ENCODE measurements at regions not wholly inside any gene's neighbourhood (a gene's known extent, or its start where the extent isn't known, plus 50 kb on each side); places are given as distances from the start of the nearest gene placed in this dataset.
"Not testable (repeated sequence)": the region's sequence is repeated elsewhere in the genome, so short reads cannot be mapped to it uniquely, and the experiment has no call there.

DNA sequence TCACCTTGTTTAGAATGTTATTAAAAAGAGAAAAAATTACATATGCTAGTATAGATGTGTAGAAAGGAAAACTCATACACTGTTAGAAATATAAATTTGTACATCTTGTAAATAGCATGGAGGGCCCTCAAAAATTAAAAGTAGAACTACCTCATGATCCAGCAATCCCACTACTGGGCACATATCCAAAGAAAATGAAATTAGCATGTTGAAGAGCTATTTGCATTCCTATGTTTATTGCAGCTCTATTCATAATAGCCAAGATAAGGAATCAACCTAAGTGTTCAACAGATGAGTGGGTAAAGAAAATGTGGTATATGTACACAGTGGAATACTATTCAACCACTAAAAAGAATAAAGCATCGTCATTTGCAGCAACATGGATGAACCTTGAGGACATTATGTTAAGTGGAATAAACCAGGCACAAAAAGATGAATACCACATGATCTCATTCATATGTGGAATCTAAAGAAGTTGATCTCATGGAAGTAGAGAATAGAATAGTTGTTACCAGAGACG lies 251.5 kb upstream of the THUMPD2 start:
- Mint-ChIP-seq H3K4me1 (peaks cover 22% of the 10 kb centered on the region), H3K9me3 (ENCODE audit: low read depth) (peaks cover 4% of the 10 kb centered on the region), H3K27ac (no peak overlapping the region), H3K36me3 (ENCODE audit: low read depth) (no peaks in the 10 kb centered on the region), H3K27me3 (peaks cover 2% of the 10 kb centered on the region), H3K4me3 (no peak overlapping the region)
- CTCF ChIA-PET: interaction anchor here (0.5 to 0.9 kb wide), 3 partner anchors 15 to 1270 kb away, joined by 3 read pairs; no protein-coding TSS in a partner anchor
- ATAC-seq (no peak), DNase-seq (no peak)
- POLR2A ChIA-PET: no interaction called here
- intact Hi-C loops (cut with DNase I, micrococcal nuclease): loop anchor here (5.0 kb wide), 1 partner anchor 83 kb away; no protein-coding TSS in a partner anchor

DNA sequence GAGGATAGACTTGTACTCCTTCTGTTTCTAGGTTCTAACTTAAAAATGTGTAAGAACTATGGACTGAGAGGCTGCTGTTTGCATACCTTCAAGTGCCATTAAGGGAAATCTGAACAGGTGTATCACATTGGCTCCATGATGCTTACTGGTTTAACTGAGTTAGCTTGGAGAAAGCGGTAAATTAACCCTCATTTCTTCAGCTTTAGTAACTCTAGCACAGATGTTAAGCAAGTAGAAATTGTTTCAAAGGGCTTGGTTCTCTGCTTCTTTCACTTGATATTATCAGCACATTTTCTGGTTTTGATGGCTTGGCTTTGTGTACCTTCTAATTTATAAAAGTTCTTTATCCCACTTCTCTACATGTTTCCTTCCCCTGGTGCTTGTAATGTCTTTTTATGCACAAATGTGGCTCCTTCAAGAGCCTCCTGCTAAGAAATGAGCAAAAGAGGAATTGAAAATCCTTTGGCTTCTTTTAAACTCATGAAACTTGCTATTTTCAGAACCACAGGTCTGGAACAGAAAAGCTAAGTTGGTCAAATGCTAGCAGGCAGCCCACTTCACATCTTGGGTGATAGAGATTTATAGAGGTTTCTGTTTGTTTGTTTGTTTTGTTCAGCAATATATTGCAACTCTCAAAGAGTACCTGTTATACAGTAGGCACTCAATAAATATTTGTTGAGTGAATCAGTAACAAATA lies 249.9 kb upstream of the THUMPD2 start:
- Mint-ChIP-seq H3K4me1 (peaks cover 22% of the 10 kb centered on the region), H3K27me3 (peaks cover 6% of the 10 kb centered on the region), H3K4me3 (no peak overlapping the region), H3K36me3 (ENCODE audit: low read depth) (no peaks in the 10 kb centered on the region), H3K27ac (no peak overlapping the region), H3K9me3 (ENCODE audit: low read depth) (peaks cover 6% of the 10 kb centered on the region)
- ChIA-PET POLR2A (no interaction called here), CTCF (no interaction called here)
- intact Hi-C loops (cut with DNase I, micrococcal nuclease): no loop called here
- DNase-seq (no peak), ATAC-seq (no peak)

DNA sequence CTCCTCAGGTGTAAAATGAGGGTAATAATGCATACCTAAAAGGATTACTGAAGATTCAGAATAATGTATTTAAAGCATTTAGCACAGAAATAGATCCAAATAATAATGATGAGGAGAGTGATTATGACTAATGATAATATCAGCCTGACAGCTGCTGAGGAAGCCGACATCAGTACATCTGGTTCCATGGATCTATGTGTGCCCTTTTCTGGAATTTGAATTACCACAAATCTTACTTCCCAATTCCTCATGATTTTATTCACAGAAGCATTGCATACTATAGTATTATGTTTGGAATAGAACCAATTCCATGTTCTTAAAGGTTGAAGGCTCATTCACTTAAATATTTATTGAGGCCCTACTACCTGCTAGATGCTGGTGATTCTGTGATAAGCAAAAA lies 248.9 kb upstream of the THUMPD2 start:
- POLR2A ChIA-PET: no interaction called here
- CTCF ChIA-PET: no interaction called here
- intact Hi-C loops (cut with DNase I, micrococcal nuclease): no loop called here
- Mint-ChIP-seq H3K27me3 (peaks cover 6% of the 10 kb centered on the region), H3K4me1 (peaks cover 16% of the 10 kb centered on the region), H3K27ac (no peak overlapping the region), H3K36me3 (ENCODE audit: low read depth) (no peaks in the 10 kb centered on the region), H3K4me3 (no peak overlapping the region), H3K9me3 (ENCODE audit: low read depth) (peaks cover 7% of the 10 kb centered on the region)
- DNase-seq (no peak), ATAC-seq (no peak)

DNA sequence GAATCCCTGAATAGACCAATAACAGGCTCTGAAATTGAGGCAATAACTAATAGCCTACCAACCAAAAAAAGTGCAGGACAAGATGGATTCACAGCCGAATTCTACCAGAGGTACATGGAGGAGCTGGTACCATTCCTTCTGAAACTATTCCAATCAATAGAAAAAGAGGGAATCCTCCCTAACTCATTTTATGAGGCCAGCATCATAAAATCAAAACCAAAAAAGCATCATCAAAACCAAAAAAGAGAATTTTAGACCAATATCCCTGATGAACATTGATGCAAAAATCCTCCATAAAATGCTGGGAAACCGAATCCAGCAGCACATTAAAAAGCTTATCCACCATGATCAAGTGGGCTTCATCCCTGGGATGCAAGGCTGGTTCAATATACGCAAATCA lies 246.2 kb upstream of the THUMPD2 start:
- H3K36me3 Mint-ChIP-seq (ENCODE audit: low read depth); DNase-seq; H3K4me3 Mint-ChIP-seq; H3K4me1 Mint-ChIP-seq; ATAC-seq; H3K27me3 Mint-ChIP-seq; CTCF ChIA-PET; H3K27ac Mint-ChIP-seq; intact Hi-C loops (cut with DNase I, micrococcal nuclease); POLR2A ChIA-PET: not testable (repeated sequence)
- peaks cover 17% of the 10 kb centered on the region for H3K9me3 Mint-ChIP-seq (ENCODE audit: low read depth)

DNA sequence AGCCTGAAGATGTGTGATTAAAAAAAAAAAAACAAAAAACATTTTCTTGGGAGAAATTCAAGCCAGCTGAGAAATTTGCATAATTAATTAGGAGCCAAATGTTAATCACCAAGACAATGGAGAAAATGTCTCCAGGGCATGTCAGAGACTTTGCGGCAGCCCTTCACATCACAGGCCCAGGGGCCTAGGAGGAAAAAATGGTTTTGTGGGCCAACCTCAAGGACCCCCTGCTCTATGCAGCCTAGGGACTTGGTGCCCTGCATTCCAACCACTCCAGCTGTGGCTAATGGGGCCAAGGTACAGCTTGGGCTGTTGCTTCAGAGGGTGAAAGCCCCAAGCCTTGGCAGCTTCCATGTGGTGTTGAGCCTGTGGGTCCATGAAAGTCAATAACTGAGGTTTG lies 241.9 kb upstream of the THUMPD2 start:
- intact Hi-C loops (cut with DNase I, micrococcal nuclease): no loop called here
- Mint-ChIP-seq H3K36me3 (ENCODE audit: low read depth) (peaks cover 2% of the 10 kb centered on the region), H3K4me1 (no peaks in the 10 kb centered on the region), H3K4me3 (no peak overlapping the region), H3K27me3 (peaks cover 4% of the 10 kb centered on the region), H3K9me3 (ENCODE audit: low read depth) (peaks cover 22% of the 10 kb centered on the region), H3K27ac (no peak overlapping the region)
- ChIA-PET CTCF (no interaction called here), POLR2A (no interaction called here)
- no peak for ATAC-seq
- no peak for DNase-seq

DNA sequence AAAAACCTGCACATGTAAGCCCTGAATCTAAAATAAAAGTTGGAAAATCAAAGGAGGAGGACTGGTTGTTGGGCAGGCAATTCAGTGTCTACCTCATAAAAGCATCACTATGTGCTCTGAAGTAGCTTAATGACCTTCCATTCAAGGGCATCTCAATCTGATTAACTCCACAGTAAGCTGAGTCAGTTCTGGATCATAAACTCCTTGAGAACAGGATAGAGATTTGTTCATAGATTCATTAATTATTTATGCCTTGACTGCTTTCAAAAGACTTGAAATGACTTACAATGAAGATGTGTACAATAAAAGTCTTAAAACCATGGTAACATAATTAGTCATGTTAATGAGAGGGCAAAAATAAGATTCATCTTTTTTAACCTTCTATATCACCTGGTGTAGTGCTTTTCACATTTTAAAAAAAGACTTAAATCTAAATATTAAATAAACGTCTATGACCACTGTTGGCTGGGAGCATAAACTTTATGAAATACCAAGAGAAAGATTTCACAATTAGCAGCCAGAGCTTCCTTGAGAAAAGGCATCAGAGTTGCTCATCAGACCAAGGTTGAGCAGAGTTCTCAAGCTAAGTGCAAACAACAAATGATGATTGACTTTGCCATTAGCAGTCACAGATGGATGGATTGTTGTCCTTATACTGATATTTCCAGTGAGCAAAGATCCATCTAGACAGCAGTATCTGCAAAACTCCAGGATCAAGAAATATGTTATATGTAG lies 237.3 kb upstream of the THUMPD2 start:
- H3K4me3 Mint-ChIP-seq: no peak overlapping the region
- peaks cover 15% of the 10 kb centered on the region for H3K9me3 Mint-ChIP-seq (ENCODE audit: low read depth)
- no peaks in the 10 kb centered on the region for H3K36me3 Mint-ChIP-seq (ENCODE audit: low read depth)
- CTCF ChIA-PET: interaction anchor here (0.8 kb wide), 1 partner anchor 1728 kb away, joined by 4 read pairs; no protein-coding TSS in a partner anchor
- no peak for DNase-seq
- H3K27ac Mint-ChIP-seq: no peak overlapping the region
- POLR2A ChIA-PET: no interaction called here
- no peaks in the 10 kb centered on the region for H3K27me3 Mint-ChIP-seq
- intact Hi-C loops (cut with DNase I, micrococcal nuclease): no loop called here
- H3K4me1 Mint-ChIP-seq: no peaks in the 10 kb centered on the region
- ATAC-seq: no peak

DNA sequence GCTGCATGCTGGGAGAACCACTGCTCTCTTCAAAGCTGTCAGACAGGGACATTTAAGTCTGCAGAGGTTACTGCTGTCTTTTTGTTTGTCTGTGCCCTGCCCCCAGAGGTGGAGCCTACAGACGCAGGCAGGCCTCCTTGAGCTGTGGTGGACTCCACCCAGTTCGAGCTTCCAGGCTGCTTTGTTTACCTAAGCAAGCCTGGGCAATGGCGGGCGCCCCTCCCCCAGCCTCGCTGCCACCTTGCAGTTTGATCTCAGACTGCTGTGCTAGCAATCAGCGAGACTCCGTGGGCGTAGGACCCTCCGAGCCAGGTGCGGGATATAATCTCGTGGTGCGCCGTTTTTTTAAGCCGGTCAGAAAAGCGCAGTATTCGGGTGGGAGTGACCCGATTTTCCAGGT lies 234.9 kb upstream of the THUMPD2 start:
- H3K4me1 Mint-ChIP-seq; H3K9me3 Mint-ChIP-seq (ENCODE audit: low read depth); H3K27me3 Mint-ChIP-seq; POLR2A ChIA-PET; ATAC-seq; H3K4me3 Mint-ChIP-seq; CTCF ChIA-PET; intact Hi-C loops (cut with DNase I, micrococcal nuclease); H3K36me3 Mint-ChIP-seq (ENCODE audit: low read depth); H3K27ac Mint-ChIP-seq; DNase-seq: not testable (repeated sequence)

DNA sequence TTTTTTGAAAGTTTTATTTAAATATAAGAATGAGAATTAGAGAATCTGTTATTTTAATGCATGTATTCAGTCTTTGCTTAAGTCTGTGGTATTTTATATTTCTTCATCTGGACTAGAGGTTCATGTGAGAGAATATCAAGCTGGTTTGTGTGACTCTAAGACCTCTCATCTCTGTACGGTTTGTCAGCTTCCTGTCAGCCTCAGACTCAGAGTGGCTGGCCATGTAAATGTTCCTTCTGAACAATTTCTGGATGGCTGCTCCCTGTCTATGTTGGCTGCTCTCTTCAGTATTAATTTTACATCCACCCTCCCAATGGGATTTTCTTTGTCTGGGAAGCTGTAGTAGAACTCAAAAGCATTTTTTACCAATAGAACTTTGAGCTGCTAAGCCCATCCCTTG lies 225.3 kb upstream of the THUMPD2 start:
- ATAC-seq (peak; percentile 44), DNase-seq (no peak)
- intact Hi-C loops (cut with DNase I, micrococcal nuclease): no loop called here
- ChIA-PET CTCF (interaction anchor here (1.0 to 1.7 kb wide), 2 partner anchors 9 to 18 kb away, joined by 3 to 4 read pairs; no protein-coding TSS in a partner anchor), POLR2A (no interaction called here)
- no peaks in the 10 kb centered on the region for H3K27me3 Mint-ChIP-seq
- H3K9me3 Mint-ChIP-seq (ENCODE audit: low read depth): no peaks in the 10 kb centered on the region
- peak overlapping the region; percentile 29 for H3K27ac Mint-ChIP-seq
- no peaks in the 10 kb centered on the region for H3K36me3 Mint-ChIP-seq (ENCODE audit: low read depth)
- no peak overlapping the region for H3K4me3 Mint-ChIP-seq
- peaks cover 3% of the 10 kb centered on the region for H3K4me1 Mint-ChIP-seq

DNA sequence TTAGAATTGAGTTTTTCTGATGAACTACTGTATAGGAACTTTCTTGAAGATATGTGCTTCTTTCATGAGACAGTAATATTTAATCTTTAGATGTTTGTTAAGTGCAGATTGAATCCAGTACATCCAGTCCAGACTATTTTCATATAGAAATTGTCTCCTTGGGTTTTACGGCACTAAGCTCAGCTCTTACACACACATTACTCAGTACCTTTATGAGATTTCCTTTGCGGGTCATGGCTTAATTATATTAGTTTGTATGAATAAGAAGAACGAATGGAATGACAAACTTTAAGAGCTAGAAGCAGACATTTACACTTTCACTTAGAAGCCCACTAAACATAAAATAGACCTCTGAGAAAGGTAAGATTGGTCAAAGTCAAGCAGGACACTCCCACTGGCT lies 223.3 kb upstream of the THUMPD2 start:
- ChIA-PET POLR2A (no interaction called here), CTCF (no interaction called here)
- no peak for ATAC-seq
- H3K4me1 Mint-ChIP-seq: peaks cover 7% of the 10 kb centered on the region
- no peak for DNase-seq
- no peak overlapping the region for H3K27ac Mint-ChIP-seq
- H3K36me3 Mint-ChIP-seq (ENCODE audit: low read depth): peaks cover 2% of the 10 kb centered on the region
- no peak overlapping the region for H3K4me3 Mint-ChIP-seq
- H3K27me3 Mint-ChIP-seq: no peaks in the 10 kb centered on the region
- intact Hi-C loops (cut with DNase I, micrococcal nuclease): no loop called here
- H3K9me3 Mint-ChIP-seq (ENCODE audit: low read depth): no peaks in the 10 kb centered on the region

DNA sequence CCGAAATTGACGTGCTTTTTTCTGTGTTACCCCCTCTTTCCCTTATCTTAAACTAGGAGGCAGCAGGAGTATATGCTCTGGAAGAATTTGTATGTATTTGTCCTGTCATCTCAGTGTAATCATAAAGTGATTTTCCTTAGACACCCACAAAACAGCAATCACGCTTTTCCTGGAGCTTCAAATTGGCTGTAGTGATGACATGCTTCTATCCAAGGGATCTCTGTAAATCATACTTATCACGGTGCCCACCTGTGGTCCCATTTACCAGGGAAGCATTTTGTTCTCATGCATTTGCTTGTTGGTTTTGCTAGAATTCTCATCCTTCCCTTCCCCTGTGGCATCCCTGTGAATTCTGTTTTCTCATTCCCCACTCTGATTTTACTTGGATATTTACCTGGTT lies 220.8 kb upstream of the THUMPD2 start:
- Mint-ChIP-seq H3K27me3 (no peaks in the 10 kb centered on the region), H3K4me3 (no peak overlapping the region), H3K4me1 (peaks cover 25% of the 10 kb centered on the region), H3K9me3 (ENCODE audit: low read depth) (no peaks in the 10 kb centered on the region), H3K36me3 (ENCODE audit: low read depth) (peaks cover 2% of the 10 kb centered on the region), H3K27ac (no peak overlapping the region)
- ATAC-seq: no peak
- DNase-seq: no peak
- CTCF ChIA-PET: interaction anchor here (0.9 kb wide), 1 partner anchor 36 kb away, joined by 3 read pairs; no protein-coding TSS in a partner anchor
- intact Hi-C loops (cut with DNase I, micrococcal nuclease): loop anchor here (5.0 kb wide), 4 partner anchors 53 to 212 kb away; no protein-coding TSS in a partner anchor
- POLR2A ChIA-PET: no interaction called here

DNA sequence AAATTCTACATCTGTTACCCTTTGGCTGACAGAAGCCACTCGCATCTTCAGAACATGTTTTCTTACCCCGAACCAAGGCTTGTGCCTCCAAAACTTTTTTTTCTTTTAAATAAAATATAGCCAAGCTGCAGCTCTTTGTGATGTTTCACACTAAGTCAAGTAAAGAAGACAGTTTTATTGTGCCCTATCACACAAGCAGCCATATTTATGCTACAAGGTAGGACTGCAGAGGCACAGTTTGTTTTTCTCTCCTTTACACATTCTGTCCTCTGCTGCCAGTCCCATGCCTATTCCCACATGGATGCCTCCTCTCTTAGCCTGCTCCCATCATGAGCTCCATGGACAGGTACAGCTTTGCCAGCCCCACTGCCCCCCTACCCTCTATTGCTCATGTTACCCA lies 219.6 kb upstream of the THUMPD2 start:
- intact Hi-C loops (cut with DNase I, micrococcal nuclease): loop anchor here (5.0 kb wide), 4 partner anchors 51 to 214 kb away; no protein-coding TSS in a partner anchor
- ATAC-seq (no peak), DNase-seq (no peak)
- ChIA-PET CTCF (no interaction called here), POLR2A (no interaction called here)
- Mint-ChIP-seq H3K36me3 (ENCODE audit: low read depth) (peaks cover 2% of the 10 kb centered on the region), H3K9me3 (ENCODE audit: low read depth) (no peaks in the 10 kb centered on the region), H3K4me1 (peaks cover 22% of the 10 kb centered on the region), H3K27me3 (no peaks in the 10 kb centered on the region), H3K4me3 (no peak overlapping the region), H3K27ac (peak overlapping the region; percentile 48)

DNA sequence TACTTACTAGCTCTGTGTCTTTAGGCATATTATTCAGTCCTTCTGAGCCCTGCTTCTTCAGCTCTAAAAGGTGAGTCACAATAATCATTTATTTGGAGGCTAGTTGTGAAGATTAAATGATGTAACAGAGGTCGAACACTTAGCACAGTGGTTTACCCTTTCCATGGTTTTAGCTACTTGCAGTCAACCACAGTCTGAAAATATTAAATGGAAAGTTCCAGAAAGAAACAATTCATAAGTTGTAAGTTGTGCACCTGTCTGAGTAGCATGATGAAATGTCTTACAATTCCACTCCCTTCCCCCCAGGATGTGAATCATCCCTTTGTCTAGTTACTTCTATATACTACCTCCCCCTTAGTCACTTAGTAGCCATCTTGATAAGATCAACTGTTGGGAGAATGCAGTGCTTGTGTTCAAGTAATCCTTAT lies 217.6 kb upstream of the THUMPD2 start:
- ChIA-PET POLR2A (no interaction called here), CTCF (interaction anchor here (1.1 kb wide), 1 partner anchor 28 kb away, joined by 3 read pairs; no protein-coding TSS in a partner anchor)

More for the DNA sequence above, 217.6 kb upstream of the THUMPD2 start:
- ATAC-seq: peak; percentile 88
- DNase-seq: peak; percentile 28
- intact Hi-C loops (cut with DNase I, micrococcal nuclease): loop anchor here (2.0 to 5.0 kb wide), 7 partner anchors 36 to 216 kb away; no protein-coding TSS in a partner anchor
- no peaks in the 10 kb centered on the region for H3K27me3 Mint-ChIP-seq
- no peaks in the 10 kb centered on the region for H3K9me3 Mint-ChIP-seq (ENCODE audit: low read depth)
- H3K4me1 Mint-ChIP-seq: peaks cover 22% of the 10 kb centered on the region
- no peak overlapping the region for H3K4me3 Mint-ChIP-seq
- peaks cover 2% of the 10 kb centered on the region for H3K36me3 Mint-ChIP-seq (ENCODE audit: low read depth)
- peak overlapping the region; percentile 82 for H3K27ac Mint-ChIP-seq

Data from activated CD4-positive, alpha-beta T cell treated with anti-CD3 and anti-CD28 coated beads for 36 hours (primary cell).